Embryonic facial prominence (tissue), 1 donor: ENCODE measurements at regions not wholly inside any gene's neighbourhood (a gene's known extent, or its start where the extent isn't known, plus 50 kb on each side); places are given as distances from the start of the nearest gene placed in this dataset.
A peak's percentile ranks its signal among the peaks of the same experiment; 100 is the strongest.
"Not testable (repeated sequence)": the region's sequence is repeated elsewhere in the genome, so short reads cannot be mapped to it uniquely, and the experiment has no call there.

ENCODE experiments used
- DNase-seq: peaks from one replicate; pipeline ENCODE4 v3.0.0-alpha.2; 2016; ENCODE audit errors: extremely low spot score

- no peak for DNase-seq
Measured at GRCh38 chr3:21238661-21239060, 512.3 kb downstream of the ZNF385D start.

GRCh38 chr3:21237638-21238037, 513.4 kb downstream of the ZNF385D start:
- no peak for DNase-seq

GRCh38 chr3:21235491-21235890, 515.5 kb downstream of the ZNF385D start:
- DNase-seq, result no peak

DNA sequence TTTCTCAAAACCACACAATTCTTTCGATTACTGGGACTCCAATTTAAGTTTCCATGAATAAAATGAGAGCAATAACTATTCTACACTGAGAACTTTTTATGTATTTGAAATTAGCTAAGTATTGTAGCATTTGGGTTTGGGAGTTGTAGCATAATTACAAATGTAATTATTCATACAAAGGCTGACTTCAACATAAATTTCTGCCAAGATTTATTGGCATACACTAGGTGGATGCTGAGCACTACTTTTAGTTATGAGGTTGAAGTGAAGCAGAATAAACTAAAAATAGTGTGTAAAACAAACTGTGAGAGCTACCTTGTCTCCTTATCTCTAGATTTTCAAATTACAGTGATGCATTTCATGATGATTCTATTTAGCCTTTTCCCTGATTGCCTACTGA, 516.1 kb downstream of the ZNF385D start:
- no peak for DNase-seq

GRCh38 chr3:21229426-21230135, 521.4 kb downstream of the ZNF385D start:
- DNase-seq, result no peak

DNA sequence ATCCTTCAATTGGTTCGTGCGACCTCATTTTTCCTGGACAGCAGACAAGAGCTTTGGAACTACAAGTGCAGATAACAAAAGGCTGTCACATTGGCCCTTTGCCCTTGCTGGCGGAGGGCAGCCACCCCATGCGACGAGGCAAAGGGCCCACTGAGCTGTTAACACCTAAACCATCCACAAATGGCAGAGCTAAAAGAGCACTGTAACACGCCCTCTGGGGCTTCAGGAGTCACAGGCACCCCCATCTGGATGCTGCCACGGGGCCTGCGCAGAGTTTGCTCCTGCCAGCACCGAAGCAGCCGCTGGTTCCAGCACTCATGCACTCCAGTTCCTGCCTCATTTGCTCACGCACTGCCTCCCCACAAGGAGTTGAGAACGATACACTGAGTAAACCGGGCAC, 524.9 kb downstream of the ZNF385D start:
- no peak for DNase-seq

GRCh38 chr3:21220944-21221343, 530.1 kb downstream of the ZNF385D start:
- no peak for DNase-seq

GRCh38 chr3:21216598-21216997, 534.4 kb downstream of the ZNF385D start:
- no peak for DNase-seq

- DNase-seq, result not testable (repeated sequence)
Measured at GRCh38 chr3:21204122-21204521, 546.9 kb downstream of the ZNF385D start.

- no peak for DNase-seq
Measured at GRCh38 chr3:21195203-21195602, 555.8 kb downstream of the ZNF385D start.

DNA sequence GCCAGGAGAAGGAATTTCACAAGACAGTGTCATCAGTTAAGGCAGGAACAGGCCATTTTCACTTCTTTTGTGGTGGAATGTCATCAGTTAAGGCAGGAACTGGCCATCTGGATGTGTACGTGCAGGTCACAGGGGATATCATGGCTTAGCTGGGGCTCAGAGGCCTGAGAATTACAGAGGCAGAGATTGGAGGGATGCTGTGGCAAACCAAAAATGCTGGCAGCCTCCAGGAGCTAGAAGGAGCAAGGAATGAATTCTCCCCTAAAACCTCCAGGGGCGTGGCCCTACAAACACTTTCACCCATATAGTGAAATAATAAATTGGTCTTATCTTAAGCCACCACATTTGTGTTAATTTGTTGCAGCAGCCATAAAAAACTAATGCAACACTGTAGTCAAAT, 557.0 kb downstream of the ZNF385D start:
- DNase-seq, result not testable (repeated sequence)

DNA sequence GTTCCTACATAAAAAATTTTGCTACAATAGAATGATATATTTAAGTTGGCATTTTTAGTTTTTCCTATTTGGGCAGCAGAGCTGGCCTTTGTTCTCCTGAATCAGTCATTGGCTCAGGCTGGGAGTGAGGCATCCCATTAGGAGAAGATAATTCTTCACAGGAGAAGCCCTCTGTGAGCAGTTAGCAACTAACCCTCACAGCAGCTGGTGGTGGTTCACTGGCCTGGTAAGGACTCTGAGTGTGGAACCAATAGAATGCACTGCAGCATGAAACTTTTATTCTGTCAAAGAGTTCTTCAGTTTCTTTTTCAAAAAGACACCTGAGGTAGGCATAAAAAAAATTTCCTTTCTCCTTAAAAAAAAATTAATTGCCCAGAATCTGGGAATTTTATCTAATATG, 562.6 kb downstream of the ZNF385D start:
- DNase-seq, result no peak

DNA sequence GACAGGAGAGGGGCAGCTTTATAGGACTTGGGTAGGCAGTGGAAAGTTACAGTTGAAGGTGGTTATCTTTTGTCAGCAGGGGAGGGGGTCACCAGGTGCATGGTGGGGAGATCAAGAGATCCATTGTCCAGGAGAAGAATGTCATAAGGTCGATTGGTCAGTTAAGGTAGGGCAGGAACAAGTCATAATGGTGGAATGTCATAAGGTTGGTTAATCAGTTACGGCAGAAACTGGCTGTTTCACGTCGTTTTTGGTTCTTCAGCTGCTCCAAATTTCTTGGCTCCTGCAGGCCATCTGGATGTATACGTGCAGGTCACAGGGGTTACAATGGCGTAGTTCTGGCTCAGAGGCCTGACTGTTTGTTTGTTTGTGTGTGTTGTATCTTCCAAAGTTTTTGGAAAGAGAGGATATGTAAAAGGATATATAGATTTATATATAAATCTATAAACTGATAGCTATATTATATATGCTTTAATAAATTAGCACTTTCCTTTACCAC, 565.1 kb downstream of the ZNF385D start:
- no peak for DNase-seq

GRCh38 chr3:21174461-21174860, 576.5 kb downstream of the ZNF385D start:
- DNase-seq, result no peak

GRCh38 chr3:21170964-21171363, 580.0 kb downstream of the ZNF385D start:
- DNase-seq, result no peak

- no peak for DNase-seq
Measured at GRCh38 chr3:21169948-21170347, 581.1 kb downstream of the ZNF385D start.

GRCh38 chr3:21168471-21168870, 582.5 kb downstream of the ZNF385D start:
- DNase-seq, result no peak

DNA sequence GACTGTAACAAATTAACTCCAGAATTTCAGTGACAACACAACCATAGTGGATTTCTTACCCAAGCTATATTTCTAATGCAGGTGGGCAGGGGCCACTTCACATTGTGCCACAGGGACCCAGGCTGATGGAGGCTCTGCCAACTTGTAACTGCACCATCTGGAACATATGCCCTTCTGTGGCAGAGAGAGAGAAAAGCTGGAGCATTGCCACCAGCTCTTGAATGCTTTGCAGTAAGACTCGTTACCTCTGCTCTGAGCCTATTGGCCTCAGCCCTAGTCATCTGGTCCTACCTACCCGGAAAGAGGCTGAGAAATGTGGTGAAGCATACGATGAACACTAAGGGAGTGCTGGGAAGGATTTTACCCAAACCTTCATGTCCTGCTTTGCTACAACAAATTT, 587.1 kb downstream of the ZNF385D start:
- no peak for DNase-seq

DNA sequence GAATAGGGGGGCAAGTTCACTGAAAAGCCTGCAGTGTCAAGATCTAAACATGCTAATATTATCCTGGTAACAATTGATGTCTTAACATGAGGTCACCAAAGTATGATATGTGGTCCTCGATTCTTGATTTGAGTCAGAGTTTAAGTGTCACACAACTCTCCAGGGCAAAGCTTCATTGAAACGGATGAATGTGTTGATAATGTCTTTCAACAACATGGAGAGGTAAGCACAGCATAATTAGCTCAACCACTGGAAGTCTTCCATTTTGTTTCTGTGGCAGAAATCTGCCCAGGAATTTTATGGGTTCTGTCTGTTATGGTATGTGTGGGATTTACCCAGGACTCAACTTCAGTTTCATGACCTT, 591.5 kb downstream of the ZNF385D start:
- DNase-seq, result no peak

DNA sequence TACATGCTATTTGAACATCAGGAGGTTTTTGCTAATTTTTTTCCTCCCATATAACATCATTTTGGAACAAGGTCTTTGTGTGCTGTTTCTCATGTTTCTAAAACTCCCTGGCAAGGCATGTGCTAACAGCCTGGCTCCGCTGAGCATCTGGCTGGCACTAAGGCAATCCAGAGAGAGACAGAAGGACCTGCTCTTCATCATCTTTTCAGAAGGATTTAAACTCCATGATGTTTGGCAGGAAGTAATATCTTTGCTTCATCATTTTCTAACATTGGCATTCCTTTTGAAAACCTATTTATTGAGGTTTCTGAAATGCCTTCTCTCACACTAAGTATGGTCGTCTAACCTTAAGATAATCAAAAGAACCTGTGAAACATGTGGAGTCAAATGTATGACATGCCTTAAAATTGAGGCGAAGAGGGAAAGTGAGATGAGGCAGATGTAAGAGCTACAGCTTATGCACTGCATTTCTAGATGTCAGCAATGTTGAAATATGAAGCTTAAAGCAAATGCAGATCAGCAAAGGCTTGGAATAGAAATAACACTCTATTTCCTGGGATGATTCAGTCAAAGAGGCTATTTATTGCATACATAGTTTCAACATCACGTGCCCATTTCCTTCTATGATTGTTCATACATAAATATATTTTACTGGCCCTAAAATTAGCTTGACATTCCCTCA, 592.0 kb downstream of the ZNF385D start:
- peak; percentile 60 for DNase-seq

GRCh38 chr3:21154911-21155310, 596.1 kb downstream of the ZNF385D start:
- DNase-seq, result no peak

GRCh38 chr3:21152555-21152954, 598.5 kb downstream of the ZNF385D start:
- no peak for DNase-seq

DNA sequence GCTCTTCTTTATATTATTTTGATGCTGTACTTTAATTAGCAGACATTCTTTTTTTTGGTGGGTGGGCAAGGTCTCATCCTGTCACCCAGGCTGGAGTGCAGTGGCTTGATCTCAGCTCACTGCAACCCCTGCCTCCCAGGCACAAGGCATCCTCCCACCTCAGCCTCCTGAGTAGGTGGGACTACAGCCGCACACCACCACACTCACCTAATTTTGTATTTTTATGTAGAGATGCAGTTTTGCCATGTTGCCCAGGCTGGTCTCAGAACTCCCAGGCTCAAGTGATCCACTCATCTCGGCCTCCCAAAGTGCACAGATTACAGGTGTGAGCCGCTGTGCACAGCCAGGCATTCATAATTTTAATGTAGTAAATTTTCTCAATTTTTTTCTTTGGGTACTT, 608.1 kb downstream of the ZNF385D start:
- DNase-seq, result no peak
